ENCODE measurements at regions not wholly inside any gene's neighbourhood (a gene's known extent, or its start where the extent isn't known, plus 50 kb on each side); places are given as distances from the start of the nearest gene placed in this dataset.

GRCh38 chr3:17938313-17938712, 195.9 kb upstream of the TBC1D5 start:
- DNase-seq, result no peak

GRCh38 chr3:17936736-17937480, 194.5 kb upstream of the TBC1D5 start:
- DNase-seq, result no peak

GRCh38 chr3:17935222-17935621, 192.8 kb upstream of the TBC1D5 start:
- no peak for DNase-seq

- DNase-seq, result no peak
Measured at GRCh38 chr3:17932136-17932771, 189.8 kb upstream of the TBC1D5 start.

GRCh38 chr3:17931131-17931530, 188.7 kb upstream of the TBC1D5 start:
- no peak for DNase-seq

GRCh38 chr3:17928502-17929145, 186.2 kb upstream of the TBC1D5 start:
- DNase-seq, result no peak

- no peak for DNase-seq
Measured at GRCh38 chr3:17927036-17927435, 184.6 kb upstream of the TBC1D5 start.

- DNase-seq, result no peak
Measured at GRCh38 chr3:17915341-17915740, 172.9 kb upstream of the TBC1D5 start.

- no peak for DNase-seq
Measured at GRCh38 chr3:17913359-17913758, 170.9 kb upstream of the TBC1D5 start.

GRCh38 chr3:17911986-17912760, 169.7 kb upstream of the TBC1D5 start:
- DNase-seq, result no peak

GRCh38 chr3:17910922-17911321, 168.5 kb upstream of the TBC1D5 start:
- no peak for DNase-seq

- no peak for DNase-seq
Measured at GRCh38 chr3:17909714-17910113, 167.3 kb upstream of the TBC1D5 start.

GRCh38 chr3:17908399-17909191, 166.2 kb upstream of the TBC1D5 start:
- DNase-seq, result no peak

GRCh38 chr3:17905996-17906395, 163.6 kb upstream of the TBC1D5 start:
- DNase-seq, result no peak

GRCh38 chr3:17901893-17902292, 159.5 kb upstream of the TBC1D5 start:
- no peak for DNase-seq

- DNase-seq, result peak; percentile 34
Measured at GRCh38 chr3:17894434-17895060, 152.1 kb upstream of the TBC1D5 start.

- no peak for DNase-seq
Measured at GRCh38 chr3:17891139-17891856, 148.9 kb upstream of the TBC1D5 start.

- no peak for DNase-seq
Measured at GRCh38 chr3:17885986-17886385, 143.6 kb upstream of the TBC1D5 start.

GRCh38 chr3:17882981-17883380, 140.6 kb upstream of the TBC1D5 start:
- DNase-seq, result no peak

GRCh38 chr3:17877299-17877698, 134.9 kb upstream of the TBC1D5 start:
- no peak for DNase-seq

- no peak for DNase-seq
Measured at GRCh38 chr3:17874636-17875035, 132.2 kb upstream of the TBC1D5 start.

Data from stimulated activated CD4-positive, alpha-beta T cell treated with anti-CD3 and anti-CD28 coated beads, Interleukin-4, amount 100 ng/mL, for 1 hour (primary cell).